ENCODE measurements at regions not wholly inside any gene's neighbourhood (a gene's known extent, or its start where the extent isn't known, plus 50 kb on each side); places are given as distances from the start of the nearest gene placed in this dataset.
"Not testable (repeated sequence)": the region's sequence is repeated elsewhere in the genome, so short reads cannot be mapped to it uniquely, and the experiment has no call there.

DNA sequence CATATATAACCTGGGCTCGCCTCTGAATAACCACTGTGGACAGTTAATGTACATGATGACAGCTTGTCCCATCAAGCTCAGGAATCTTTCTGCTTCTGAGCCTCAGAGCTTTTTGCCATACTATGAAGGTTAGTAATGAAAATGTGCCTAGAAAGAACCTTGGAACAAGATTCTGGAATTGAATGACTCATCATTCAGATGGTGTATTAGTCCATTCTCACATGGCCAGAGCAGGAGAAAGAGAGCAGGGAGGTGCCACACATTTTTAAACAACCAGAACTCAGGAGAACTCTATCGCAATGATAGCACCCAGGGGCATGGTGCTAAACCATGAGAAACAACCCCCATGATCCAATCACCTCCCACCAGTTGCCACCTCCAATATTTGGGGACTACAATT lies 542.1 kb downstream of the PRR16 start:
- no peak for DNase-seq (ENCODE audit: low read depth in 2 of 2)

DNA sequence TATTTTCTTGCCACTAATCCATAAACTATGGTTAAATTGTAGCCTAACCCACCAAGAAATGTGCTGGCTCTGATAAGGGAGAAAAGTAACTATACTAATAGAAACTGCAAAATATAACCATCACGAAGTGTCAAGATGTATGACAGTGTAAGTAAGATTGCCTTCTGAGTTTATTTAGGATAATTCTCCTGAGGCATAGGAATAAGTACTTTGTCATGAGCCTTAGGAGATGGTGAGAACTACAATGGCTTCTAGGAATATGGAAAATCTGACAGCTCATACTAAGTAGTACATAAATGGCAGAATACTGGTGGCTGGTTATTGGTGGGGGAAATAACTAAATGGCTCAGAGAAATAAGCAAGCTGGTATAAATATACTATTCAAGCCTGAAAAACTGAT lies 543.9 kb downstream of the PRR16 start:
- no peak for DNase-seq (ENCODE audit: low read depth in 2 of 2)

DNA sequence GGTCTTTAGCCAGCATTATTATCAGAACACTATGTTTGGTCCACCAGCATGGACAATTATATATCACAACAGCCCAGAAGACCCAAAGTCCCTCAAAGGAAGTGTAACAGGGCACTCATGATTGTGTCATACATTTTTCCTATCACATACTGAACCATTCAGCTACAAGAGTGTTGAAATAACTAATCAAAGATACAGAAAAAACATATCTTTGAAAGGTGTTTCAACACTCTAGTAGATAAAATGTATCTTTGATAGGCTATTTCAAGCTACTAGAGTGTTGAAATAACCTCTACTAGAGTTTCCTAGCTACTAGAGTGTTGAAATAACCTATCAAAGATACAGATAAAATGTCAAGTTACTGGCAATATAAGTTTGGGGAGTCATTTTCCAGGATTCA lies 545.0 kb downstream of the PRR16 start:
- no peak for DNase-seq (ENCODE audit: low read depth in 2 of 2)

DNA sequence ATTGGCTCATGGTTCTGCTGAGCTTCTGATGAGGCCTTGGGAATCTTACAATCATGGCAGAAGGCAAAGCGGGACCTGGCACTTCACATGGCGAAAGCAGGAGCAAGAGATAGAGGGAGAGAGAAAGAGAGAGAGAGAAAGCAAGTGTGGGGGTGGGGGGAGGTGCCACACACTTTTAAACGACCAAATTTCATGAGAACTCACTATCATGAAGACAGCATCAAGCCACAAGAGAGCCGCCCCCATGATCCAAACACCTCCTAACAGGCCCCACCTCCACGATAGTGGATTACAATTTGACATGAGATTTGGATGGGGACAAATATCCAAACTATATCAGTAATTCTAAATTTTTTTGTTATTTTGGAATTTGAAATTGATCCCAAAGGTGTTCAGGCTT lies 553.9 kb downstream of the PRR16 start:
- DNase-seq (ENCODE audit: low read depth in 2 of 2): no peak

DNA sequence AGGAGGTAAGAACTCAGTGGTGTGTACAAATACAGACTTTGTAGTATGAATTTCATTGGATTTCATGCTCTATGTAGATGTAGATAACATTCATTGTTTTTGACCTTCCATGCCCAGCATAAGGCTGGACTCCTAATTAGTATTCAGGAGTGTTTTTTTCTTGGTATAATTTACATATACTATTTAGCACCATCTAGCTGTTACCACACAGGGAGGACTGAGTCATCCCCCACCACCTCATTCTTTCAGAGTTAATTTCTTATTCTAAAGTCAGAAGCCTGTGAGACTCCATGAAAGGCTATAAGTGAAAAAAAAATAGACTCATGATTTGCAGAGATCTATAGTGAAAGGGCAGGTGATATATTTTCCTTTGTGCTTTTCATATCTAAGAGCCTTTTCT lies 555.0 kb downstream of the PRR16 start:
- DNase-seq (ENCODE audit: low read depth in 2 of 2): no peak

DNA sequence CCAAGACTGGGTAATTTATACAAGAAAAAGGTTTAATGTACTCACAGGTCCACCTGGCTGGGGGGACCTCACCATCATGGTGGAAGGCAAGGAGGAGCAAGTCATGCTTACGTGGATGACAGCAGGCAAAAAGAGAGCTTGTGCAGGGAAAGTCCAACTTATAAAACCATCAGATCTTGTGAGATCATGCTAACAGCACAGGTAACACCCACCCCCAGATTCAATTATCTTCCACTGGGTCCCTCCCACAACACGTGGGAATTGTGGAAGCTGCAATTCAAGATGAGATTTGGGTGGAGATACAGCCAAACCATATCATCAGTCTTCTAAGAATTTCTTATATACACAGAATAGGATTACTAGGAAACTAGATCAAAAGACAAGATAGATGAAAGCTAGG lies 555.6 kb downstream of the PRR16 start:
- no peak for DNase-seq (ENCODE audit: low read depth in 2 of 2)

DNA sequence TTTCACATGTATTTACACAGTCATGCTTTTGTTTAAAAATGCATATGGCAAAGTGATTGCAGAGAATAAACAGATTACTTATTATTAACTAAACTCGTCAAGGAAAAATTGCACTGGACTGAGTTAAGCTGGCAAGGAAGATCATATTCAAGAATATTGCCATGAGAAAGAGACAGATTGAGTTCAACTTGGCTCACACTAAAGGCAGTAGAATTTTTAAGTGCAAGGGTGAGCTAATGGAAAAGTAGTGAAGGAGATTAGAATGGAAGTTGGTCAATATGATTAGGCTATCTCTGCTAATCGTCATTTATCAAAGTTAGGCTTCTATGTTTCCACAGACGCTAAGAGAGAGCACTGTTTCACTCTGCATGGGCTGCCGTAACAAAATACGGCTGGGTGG lies 557.6 kb downstream of the PRR16 start:
- DNase-seq (ENCODE audit: low read depth in 2 of 2): no peak

DNA sequence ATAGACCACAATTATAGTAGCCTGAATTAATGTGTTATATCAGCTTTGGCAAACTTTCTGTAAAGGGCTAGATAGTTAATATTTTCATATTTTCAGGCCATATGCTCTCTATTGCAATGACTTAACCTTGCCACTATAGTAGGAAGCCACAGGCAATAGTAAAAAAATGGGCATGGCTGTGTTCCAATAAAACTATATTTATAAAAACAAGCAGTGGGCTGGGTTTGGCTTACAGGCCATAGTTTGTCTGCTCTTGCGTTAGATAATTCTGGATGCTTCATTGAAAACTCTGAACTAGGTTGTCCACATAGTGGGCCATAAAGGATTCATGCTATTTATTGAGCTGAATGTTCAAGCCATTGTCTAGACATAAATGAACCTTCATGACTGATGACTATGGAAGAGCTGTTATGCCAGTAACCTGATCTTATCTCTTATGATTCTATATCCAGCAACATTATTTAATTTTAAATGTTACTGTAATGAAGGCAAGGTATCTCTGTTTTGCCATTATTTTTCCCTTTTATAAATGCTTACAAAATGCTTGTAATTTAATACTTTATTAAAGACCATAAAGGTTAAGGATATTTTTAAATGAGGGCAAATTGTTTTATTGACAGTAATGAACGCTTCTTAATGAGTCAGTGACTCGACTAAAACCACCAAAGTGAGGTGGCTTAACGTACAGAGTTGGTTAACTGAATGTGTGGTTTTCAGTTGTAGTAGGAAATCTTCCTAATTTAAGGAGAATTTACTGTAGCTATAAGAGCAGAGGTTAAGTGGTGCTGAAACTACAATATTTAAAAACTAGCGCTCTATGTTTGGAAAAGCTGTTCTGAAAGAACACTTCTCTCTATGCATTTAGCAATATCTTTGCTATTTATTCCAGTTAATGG lies 560.6 kb downstream of the PRR16 start:
- DNase-seq (ENCODE audit: low read depth in 2 of 2): no peak

DNA sequence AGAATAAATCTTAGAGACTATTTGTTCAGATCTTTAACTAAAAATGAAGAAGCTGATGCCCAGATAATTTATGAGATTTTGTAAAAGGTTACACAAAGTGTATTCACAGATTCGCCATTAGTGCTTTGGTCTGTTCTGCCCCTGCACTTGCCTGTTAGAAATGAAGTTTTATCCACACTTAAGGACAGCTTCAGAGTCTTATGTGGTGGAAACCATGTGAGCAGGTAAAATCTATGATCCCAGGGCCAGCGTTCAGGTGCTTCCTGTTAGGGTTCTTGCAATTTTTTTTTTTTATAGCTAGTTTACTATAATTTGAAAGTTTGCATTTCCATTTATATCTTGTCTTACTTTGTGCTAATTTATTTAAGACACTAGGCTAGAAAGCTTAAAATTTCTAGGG lies 561.6 kb downstream of the PRR16 start:
- no peak for DNase-seq (ENCODE audit: low read depth in 2 of 2)

DNA sequence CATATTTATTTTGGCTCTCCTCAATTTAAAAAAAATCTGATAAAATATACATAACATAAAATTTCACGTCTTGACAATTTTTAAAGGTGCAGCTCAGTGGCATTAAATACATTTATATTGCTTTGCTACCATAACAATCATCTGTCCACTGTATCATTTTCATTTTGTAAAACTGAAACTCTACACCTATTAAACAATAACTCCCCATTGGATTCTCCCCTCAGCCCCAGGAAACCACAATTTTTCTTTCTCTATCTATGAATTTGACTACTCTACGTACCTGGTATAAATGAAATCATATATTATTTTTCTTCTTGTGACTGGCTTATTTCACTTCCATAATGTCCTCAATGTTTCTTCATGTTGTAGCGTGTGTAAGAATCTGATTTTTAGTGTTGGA lies 563.5 kb downstream of the PRR16 start:
- DNase-seq (ENCODE audit: low read depth in 2 of 2): no peak

DNA sequence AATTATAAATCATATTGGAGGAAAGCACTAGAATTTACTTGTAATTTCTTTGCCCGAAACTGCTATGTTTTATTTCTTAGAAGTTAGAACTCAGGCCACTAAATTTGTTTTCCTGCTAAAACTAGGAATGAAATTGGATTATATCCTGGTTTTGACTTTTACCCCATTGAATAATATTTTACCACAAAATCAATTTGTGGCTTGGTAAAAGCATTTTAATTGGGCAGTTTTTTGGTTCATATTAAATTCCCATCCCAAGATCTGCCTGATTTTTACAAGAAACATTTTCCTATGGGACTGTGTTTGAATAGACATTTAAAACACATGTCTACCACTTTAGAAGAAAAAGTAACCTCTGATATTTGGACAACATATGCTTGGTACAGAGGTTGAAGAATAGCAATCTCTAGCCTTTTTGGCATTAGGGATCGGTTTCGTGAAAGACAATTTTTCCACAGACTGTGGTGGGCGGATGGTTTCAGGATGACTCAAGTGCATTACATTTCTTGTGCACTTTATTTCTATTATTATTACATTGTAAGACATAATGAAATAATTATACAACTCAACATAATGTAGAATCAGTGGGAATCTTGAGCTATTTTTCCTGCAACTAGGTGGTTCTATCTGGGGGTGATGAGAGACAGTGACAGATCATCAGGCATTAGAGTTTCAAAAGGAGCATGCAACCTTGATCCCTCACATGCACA lies 565.6 kb downstream of the PRR16 start:
- DNase-seq (ENCODE audit: low read depth in 2 of 2): peak; percentile 70 to 73

DNA sequence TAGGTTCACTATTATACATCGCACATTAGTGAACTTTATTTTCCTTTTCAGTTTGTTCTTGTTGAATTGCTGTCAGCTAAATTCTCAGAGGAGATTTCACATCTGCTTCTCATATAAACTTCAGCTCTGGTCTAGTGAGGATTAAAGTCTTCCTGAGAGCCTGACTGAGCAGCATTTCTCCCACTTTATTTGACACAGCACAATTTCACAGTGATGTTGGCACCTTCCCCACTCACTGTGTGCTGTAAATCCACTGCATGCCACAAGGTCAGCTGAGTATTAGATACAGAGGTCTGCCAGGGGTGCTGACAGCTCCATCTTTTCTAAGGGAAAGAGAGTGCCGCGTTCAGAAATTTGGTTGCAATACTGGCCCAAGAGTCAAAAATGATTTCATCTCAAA lies 567.4 kb downstream of the PRR16 start:
- DNase-seq (ENCODE audit: low read depth in 2 of 2): peak; percentile 78

DNA sequence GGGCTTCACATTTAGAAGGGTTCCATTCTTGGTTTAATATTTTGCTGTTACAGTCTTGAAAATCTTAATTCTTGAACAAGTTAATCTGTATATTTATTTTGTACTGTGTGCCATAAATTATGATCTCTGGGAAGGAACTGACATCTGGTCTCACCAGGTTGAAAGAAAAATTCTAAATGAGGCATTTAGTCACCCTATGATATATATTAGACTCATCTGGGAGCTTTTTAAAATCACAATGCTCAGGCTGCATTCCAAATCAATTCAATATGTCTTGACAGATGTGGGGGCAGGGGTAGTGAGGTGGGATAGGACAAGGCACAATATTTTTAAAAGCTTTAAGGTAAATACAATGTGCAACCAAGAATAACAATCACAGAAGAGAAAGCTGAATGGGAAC lies 569.2 kb downstream of the PRR16 start:
- peak in 1 of 2 experiments; percentile 3 for DNase-seq (ENCODE audit: low read depth in 2 of 2)

DNA sequence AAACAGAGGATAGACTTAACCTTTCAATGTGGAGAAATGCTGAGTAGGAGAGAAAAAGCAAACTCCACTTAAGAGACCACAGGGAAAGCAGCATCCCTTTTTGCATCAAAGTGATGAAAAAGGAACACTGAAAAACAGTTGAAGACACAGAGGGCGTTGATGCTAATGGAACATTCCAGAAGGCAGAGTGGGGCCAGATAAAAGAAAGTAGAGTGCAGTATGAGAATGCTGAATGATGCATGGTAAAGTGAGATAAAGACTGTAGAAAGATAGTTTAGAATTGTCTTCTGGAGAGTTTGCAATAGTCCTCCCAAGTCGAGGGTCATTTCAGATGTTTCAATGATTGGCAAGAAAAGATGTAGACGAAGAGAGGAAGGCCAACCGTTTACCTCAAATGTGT lies 574.3 kb downstream of the PRR16 start:
- DNase-seq (ENCODE audit: low read depth in 2 of 2): no peak

DNA sequence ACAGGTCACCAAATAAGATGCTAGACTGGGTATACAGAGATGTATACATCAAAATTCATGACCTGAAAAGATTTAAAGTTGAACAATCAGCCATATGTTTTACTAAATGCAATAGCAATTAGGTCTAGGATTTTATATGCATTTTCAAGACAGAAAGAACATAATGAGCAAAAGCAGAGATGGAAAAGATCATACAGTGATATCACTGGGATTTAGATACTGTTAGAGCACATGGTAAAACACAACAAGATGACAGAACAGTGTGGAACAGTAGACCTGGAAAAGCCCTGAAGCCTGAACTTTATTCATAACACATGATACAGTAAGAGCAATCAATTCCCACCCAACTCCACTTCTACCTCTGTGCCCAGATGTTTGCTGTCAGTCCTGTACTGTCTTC lies 585.9 kb downstream of the PRR16 start:
- DNase-seq (ENCODE audit: low read depth in 2 of 2): no peak

DNA sequence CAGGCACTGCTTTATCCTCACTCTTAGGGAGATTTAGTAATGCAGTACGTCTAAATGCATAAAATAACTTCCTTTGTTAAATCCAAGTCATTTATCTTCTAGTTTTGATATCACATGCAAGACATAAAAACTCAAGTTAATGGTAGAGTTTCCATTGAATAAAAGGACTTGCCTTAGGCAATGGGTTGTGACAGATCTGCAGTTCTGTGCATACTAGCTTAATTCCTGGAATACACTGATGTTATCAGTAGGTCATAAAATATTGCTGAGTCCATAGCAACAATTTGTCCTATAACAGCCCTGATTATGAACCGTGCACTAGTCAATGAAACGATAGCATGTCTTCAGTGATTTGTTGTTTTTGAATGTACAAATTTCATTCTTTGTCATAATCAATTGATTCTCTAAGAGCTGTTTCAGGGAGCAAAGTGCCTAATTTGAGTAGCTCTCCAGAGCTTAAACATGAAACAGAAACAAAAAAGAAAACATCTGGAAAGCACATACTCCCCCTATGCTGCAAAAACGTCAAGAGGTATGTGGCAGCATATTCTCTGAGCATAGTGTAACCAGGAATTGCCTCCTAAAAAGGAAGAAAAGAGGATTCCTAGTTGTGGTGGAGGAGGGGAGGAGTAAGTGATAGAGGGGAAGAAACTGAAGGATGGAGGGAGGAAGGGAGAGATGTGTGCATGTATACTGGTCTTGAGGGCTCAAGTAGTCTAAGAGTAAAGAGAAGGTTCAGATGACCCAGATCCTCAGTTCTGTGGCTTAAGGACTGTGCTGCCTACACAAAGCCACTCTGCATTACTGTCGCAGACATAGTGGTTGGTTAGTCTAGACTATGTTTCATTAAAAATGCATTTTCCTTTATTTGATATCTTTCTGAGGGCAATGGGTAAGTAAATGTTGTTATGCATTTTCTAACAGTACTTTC lies 589.2 kb downstream of the PRR16 start:
- DNase-seq (ENCODE audit: low read depth in 2 of 2): peak; percentile 20

DNA sequence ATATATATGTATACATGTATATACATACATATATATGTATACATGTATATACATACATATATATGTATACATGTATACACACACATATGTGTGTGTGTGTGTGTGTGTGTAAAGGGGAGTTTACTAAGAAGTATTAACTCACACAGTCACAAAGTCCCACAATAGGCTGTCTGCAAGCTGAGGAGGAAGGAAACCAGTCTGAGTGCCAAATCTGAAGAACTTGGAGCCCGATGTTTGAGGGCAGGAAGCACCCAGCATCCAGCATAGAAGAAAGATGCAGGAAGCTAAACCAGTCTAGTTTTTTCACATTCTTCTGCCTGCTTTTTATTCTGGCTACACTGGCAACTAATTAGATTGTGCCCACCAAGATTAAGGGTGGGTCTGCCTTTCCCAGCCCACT lies 591.5 kb downstream of the PRR16 start:
- DNase-seq (ENCODE audit: low read depth in 2 of 2): no peak

DNA sequence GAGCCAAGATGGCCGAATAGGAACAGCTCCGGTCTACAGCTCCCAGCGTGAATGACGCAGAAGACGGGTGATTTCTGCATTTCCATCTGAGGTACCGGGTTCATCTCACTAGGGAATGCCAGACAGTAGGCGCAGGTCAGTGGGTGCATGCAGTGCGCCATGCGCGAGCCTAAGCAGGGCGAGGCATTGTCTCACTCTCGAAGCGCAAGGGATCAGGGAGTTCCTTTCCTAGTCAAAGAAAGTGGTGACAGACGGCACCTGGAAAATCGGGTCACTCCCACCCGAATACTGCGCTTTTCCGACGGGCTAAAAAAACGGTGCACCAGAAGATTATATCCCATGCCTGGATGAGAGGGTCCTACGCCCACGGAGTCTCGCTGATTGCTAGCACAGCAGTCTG lies 600.1 kb downstream of the PRR16 start:
- not testable (repeated sequence) for DNase-seq (ENCODE audit: low read depth in 2 of 2)

DNA sequence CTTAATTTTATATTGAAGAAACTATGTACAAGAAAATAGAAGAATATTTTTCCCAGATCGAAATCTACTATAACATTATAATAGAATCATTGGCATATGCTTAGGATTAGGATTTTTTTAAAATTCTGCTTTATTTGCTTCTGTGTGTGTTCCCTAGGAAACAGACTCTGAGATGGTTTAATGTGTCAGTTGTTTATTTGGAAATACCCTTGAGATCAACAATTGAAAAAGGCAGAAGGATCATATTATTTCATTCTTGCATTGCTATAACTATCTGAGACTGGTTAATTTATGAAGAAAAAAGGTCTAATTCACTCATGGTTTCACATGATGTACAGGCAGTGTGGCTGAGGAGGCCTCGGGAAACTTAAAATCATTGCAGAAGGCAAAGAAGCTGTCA lies 622.6 kb downstream of the PRR16 start:
- DNase-seq (ENCODE audit: low read depth in 2 of 2): no peak

DNA sequence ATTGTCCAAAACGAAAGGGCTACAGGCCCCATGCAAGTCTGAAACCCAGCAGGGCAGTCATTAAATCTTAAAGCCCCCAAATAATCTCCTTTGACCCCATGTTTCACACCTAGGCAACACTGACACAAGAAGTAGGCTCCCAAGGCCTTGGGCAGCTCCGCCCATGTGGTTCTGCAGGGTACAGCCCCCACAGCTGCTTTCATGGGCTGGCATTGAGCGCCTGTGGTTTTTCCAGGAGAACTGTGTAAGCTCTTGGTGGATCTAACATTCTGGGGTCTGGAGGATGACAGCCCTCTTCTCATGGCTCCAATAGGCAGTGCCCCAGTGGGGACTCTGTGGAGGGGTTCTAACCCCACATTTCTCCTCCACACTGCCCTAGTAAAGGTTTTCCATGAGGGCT lies 623.5 kb downstream of the PRR16 start:
- no peak for DNase-seq (ENCODE audit: low read depth in 2 of 2)

DNA sequence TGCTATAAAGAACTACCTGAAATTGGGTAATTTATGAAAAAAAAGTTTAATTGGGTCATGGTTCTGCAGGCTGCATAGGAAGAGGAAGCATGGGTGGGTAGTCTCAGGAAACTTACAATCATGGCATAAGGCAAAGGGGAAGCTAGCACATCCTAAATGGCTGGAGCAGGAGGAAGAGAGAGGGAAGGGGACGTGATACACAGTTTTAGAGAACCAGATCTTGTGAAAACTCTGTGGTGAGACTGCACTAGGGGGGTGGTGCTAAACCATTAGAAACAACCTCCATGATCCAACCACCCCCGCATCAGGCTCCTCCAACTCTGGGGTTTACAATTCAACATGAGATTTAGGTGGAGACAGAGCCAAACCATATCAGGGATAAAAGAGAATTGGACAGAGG lies 624.2 kb downstream of the PRR16 start:
- no peak for DNase-seq (ENCODE audit: low read depth in 2 of 2)

DNA sequence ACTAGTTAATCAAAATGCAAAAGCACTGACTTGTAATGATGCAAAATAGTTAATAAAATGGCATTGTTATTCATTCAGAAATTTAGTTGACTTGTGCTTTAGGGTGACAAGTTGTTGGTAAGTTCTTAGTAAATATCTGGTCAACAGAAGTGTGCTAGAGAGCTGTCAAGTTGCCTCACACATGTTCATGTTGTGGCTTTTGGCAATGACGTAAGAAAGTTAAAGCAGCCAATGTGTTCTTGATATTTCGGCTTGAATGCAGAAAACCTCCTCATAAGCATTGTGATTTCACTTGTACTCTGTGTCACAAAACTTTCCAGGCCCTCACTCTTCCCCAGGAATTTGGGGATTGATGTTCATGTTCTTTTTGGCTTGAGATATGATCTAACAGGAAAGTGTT lies 626.7 kb downstream of the PRR16 start:
- DNase-seq (ENCODE audit: low read depth in 2 of 2): peak in 1 of 2 experiments; percentile 17

All from fibroblast of skin of left quadriceps (primary cell).